Neural cell (in vitro differentiated cells): ENCODE measurements at regions not wholly inside any gene's neighbourhood (a gene's known extent, or its start where the extent isn't known, plus 50 kb on each side); places are given as distances from the start of the nearest gene placed in this dataset.

Experiments used
- CTCF ChIP-seq: fragments of 450-650 bp; IDR thresholded peaks from 2 replicates; pipeline ENCODE4 v1.5.1; 2014; ENCODE audit warnings: antibody characterized with exemption, mild to moderate bottlenecking, moderate library complexity; ENCODE audit not compliant: poor library complexity, severe bottlenecking
- EP300 ChIP-seq: fragments of 450-650 bp; conservative IDR thresholded peaks from 2 replicates; pipeline ENCODE4 v1.6.1; 2014; ENCODE audit warnings: antibody characterized with exemption, mild to moderate bottlenecking, moderate library complexity; ENCODE audit not compliant: poor library complexity, severe bottlenecking
- EZH2 ChIP-seq: fragments of 200-600, 300-800 bp; shearing (Covaris generic), sonication (generic); IDR thresholded peaks from 2 replicates; pipeline ENCODE4 v1.6.1; 2014; ENCODE audit warnings: antibody characterized with exemption, low read length, borderline replicate concordance, mild to moderate bottlenecking; ENCODE audit not compliant: insufficient read depth, poor library complexity, severe bottlenecking
- TAF1 ChIP-seq: IDR thresholded peaks from 2 replicates; pipeline ENCODE4 v1.6.1; 2012; ENCODE audit warnings: low read depth

- TF ChIP-seq TAF1 (no peak), EP300 (no peak), CTCF (no peak), EZH2 (no peak)
These were observed 144.2 kb downstream of the TTC32 start for GRCh38 chr2:19757586-19757985.
